ENCODE measurements at regions not wholly inside any gene's neighbourhood (a gene's known extent, or its start where the extent isn't known, plus 50 kb on each side); places are given as distances from the start of the nearest gene placed in this dataset.
"Not testable (repeated sequence)": the region's sequence is repeated elsewhere in the genome, so short reads cannot be mapped to it uniquely, and the experiment has no call there.

GRCh38 chr17:30625380-30625779 is 148.2 kb downstream of the GOSR1 start:
- H3K4me3 ChIP-seq (ENCODE audit: low read depth, low read length, poor library complexity, severe bottlenecking); POLR2A ChIA-PET (ENCODE audit: low non-redundant PET); intact Hi-C loops (cut with micrococcal nuclease; ENCODE audit: unreplicated experiment); DNase-seq (ENCODE audit: low spot score); H3K36me3 ChIP-seq (ENCODE audit: insufficient read depth, low read length, poor library complexity, severe bottlenecking); H3K9me3 ChIP-seq (ENCODE audit: low read depth, low read length, poor library complexity, severe bottlenecking); H3K27me3 ChIP-seq (replicated peaks; ENCODE audit: insufficient read depth, low read depth, low read length, poor library complexity); CTCF ChIA-PET; BruUV-seq (replicated peaks); H3K4me1 ChIP-seq (ENCODE audit: insufficient read depth, low read length, poor library complexity, severe bottlenecking); H3K27ac ChIP-seq (ENCODE audit: low read depth, low read length, poor library complexity, severe bottlenecking): not testable (repeated sequence)

- H3K4me3 ChIP-seq (ENCODE audit: low read depth, low read length, poor library complexity, severe bottlenecking); intact Hi-C loops (cut with micrococcal nuclease; ENCODE audit: unreplicated experiment); H3K4me1 ChIP-seq (ENCODE audit: insufficient read depth, low read length, poor library complexity, severe bottlenecking); H3K9me3 ChIP-seq (ENCODE audit: low read depth, low read length, poor library complexity, severe bottlenecking); H3K36me3 ChIP-seq (ENCODE audit: insufficient read depth, low read length, poor library complexity, severe bottlenecking); BruUV-seq (replicated peaks); DNase-seq (ENCODE audit: low spot score); H3K27ac ChIP-seq (ENCODE audit: low read depth, low read length, poor library complexity, severe bottlenecking); H3K27me3 ChIP-seq (replicated peaks; ENCODE audit: insufficient read depth, low read depth, low read length, poor library complexity); POLR2A ChIA-PET (ENCODE audit: low non-redundant PET): not testable (repeated sequence)
- CTCF ChIA-PET: interaction anchor here (0.6 kb wide), 1 partner anchor 744 kb away, joined by 3 read pairs; no protein-coding TSS in a partner anchor
Observed at GRCh38 chr17:30624180-30624579, 147.0 kb downstream of the GOSR1 start.

GRCh38 chr17:30609682-30610081 is 132.5 kb downstream of the GOSR1 start:
- H3K27ac ChIP-seq (ENCODE audit: low read depth, low read length, poor library complexity, severe bottlenecking); intact Hi-C loops (cut with micrococcal nuclease; ENCODE audit: unreplicated experiment); H3K9me3 ChIP-seq (ENCODE audit: low read depth, low read length, poor library complexity, severe bottlenecking); CTCF ChIA-PET; H3K36me3 ChIP-seq (ENCODE audit: insufficient read depth, low read length, poor library complexity, severe bottlenecking); H3K4me1 ChIP-seq (ENCODE audit: insufficient read depth, low read length, poor library complexity, severe bottlenecking); H3K27me3 ChIP-seq (replicated peaks; ENCODE audit: insufficient read depth, low read depth, low read length, poor library complexity); DNase-seq (ENCODE audit: low spot score); POLR2A ChIA-PET (ENCODE audit: low non-redundant PET); BruUV-seq (replicated peaks); H3K4me3 ChIP-seq (ENCODE audit: low read depth, low read length, poor library complexity, severe bottlenecking): not testable (repeated sequence)

GRCh38 chr17:30605523-30605922 is 128.3 kb downstream of the GOSR1 start:
- no peaks in the 10 kb centered on the region for H3K9me3 ChIP-seq (ENCODE audit: low read depth, low read length, poor library complexity, severe bottlenecking)
- BruUV-seq (replicated peaks): no TSS peak
- no peak for TF ChIP-seq CTCF (conservative IDR thresholded peaks at IDR 0.05; ENCODE audit: low read depth, low read length)
- no peak for TF ChIP-seq EZH2 (IDR thresholded peaks at IDR 0.05; ENCODE audit: borderline replicate concordance, low read depth, low read length, poor library complexity, severe bottlenecking)
- DNase-seq (ENCODE audit: low spot score): no peak
- ChIA-PET CTCF (no interaction called here), POLR2A (ENCODE audit: low non-redundant PET) (no interaction called here)
- H3K36me3 ChIP-seq (ENCODE audit: insufficient read depth, low read length, poor library complexity, severe bottlenecking): no peaks in the 10 kb centered on the region
- intact Hi-C loops (cut with micrococcal nuclease; ENCODE audit: unreplicated experiment): no loop called here
- no peaks in the 10 kb centered on the region for H3K4me1 ChIP-seq (ENCODE audit: insufficient read depth, low read length, poor library complexity, severe bottlenecking)
- no peaks in the 10 kb centered on the region for H3K27me3 ChIP-seq (replicated peaks; ENCODE audit: insufficient read depth, low read depth, low read length, poor library complexity)
- H3K4me3 ChIP-seq (ENCODE audit: low read depth, low read length, poor library complexity, severe bottlenecking): no peak overlapping the region
- no peak overlapping the region for H3K27ac ChIP-seq (ENCODE audit: low read depth, low read length, poor library complexity, severe bottlenecking)

- no peaks in the 10 kb centered on the region for H3K4me1 ChIP-seq (ENCODE audit: insufficient read depth, low read length, poor library complexity, severe bottlenecking)
- BruUV-seq (replicated peaks): no TSS peak
- no peak overlapping the region for H3K4me3 ChIP-seq (ENCODE audit: low read depth, low read length, poor library complexity, severe bottlenecking)
- ChIA-PET CTCF (no interaction called here), POLR2A (ENCODE audit: low non-redundant PET) (no interaction called here)
- H3K36me3 ChIP-seq (ENCODE audit: insufficient read depth, low read length, poor library complexity, severe bottlenecking): no peaks in the 10 kb centered on the region
- no peak overlapping the region for H3K27ac ChIP-seq (ENCODE audit: low read depth, low read length, poor library complexity, severe bottlenecking)
- TF ChIP-seq EZH2 (IDR thresholded peaks at IDR 0.05; ENCODE audit: borderline replicate concordance, low read depth, low read length, poor library complexity, severe bottlenecking): no peak
- no peaks in the 10 kb centered on the region for H3K9me3 ChIP-seq (ENCODE audit: low read depth, low read length, poor library complexity, severe bottlenecking)
- DNase-seq (ENCODE audit: low spot score): no peak
- no peaks in the 10 kb centered on the region for H3K27me3 ChIP-seq (replicated peaks; ENCODE audit: insufficient read depth, low read depth, low read length, poor library complexity)
- intact Hi-C loops (cut with micrococcal nuclease; ENCODE audit: unreplicated experiment): no loop called here
Observed at GRCh38 chr17:30605027-30605426, 127.8 kb downstream of the GOSR1 start.

GRCh38 chr17:30602396-30602795 is 125.2 kb downstream of the GOSR1 start:
- CTCF ChIA-PET; DNase-seq (ENCODE audit: low spot score); H3K27me3 ChIP-seq (replicated peaks; ENCODE audit: insufficient read depth, low read depth, low read length, poor library complexity); intact Hi-C loops (cut with micrococcal nuclease; ENCODE audit: unreplicated experiment); H3K4me1 ChIP-seq (ENCODE audit: insufficient read depth, low read length, poor library complexity, severe bottlenecking); POLR2A ChIA-PET (ENCODE audit: low non-redundant PET); H3K9me3 ChIP-seq (ENCODE audit: low read depth, low read length, poor library complexity, severe bottlenecking); H3K27ac ChIP-seq (ENCODE audit: low read depth, low read length, poor library complexity, severe bottlenecking); H3K36me3 ChIP-seq (ENCODE audit: insufficient read depth, low read length, poor library complexity, severe bottlenecking); BruUV-seq (replicated peaks): not testable (repeated sequence)
- H3K4me3 ChIP-seq (ENCODE audit: low read depth, low read length, poor library complexity, severe bottlenecking): peak overlapping the region; percentile 94

- DNase-seq (ENCODE audit: low spot score); H3K4me1 ChIP-seq (ENCODE audit: insufficient read depth, low read length, poor library complexity, severe bottlenecking); intact Hi-C loops (cut with micrococcal nuclease; ENCODE audit: unreplicated experiment); H3K9me3 ChIP-seq (ENCODE audit: low read depth, low read length, poor library complexity, severe bottlenecking); CTCF ChIA-PET; H3K36me3 ChIP-seq (ENCODE audit: insufficient read depth, low read length, poor library complexity, severe bottlenecking); POLR2A ChIA-PET (ENCODE audit: low non-redundant PET); H3K27ac ChIP-seq (ENCODE audit: low read depth, low read length, poor library complexity, severe bottlenecking); H3K27me3 ChIP-seq (replicated peaks; ENCODE audit: insufficient read depth, low read depth, low read length, poor library complexity): not testable (repeated sequence)
- H3K4me3 ChIP-seq (ENCODE audit: low read depth, low read length, poor library complexity, severe bottlenecking): peak overlapping the region; percentile 94
- BruUV-seq (replicated peaks): TSS peak; percentile 31
Observed at GRCh38 chr17:30601984-30602383, 124.8 kb downstream of the GOSR1 start.

All from A673 (cell line).